GM10266 (cell line): ENCODE measurements at regions not wholly inside any gene's neighbourhood (a gene's known extent, or its start where the extent isn't known, plus 50 kb on each side); places are given as distances from the start of the nearest gene placed in this dataset.

ENCODE experiments used
- DNase-seq: peaks from one replicate; pipeline ENCODE4 v3.0.0; 2012; ENCODE audit errors: extremely low spot score
- CTCF ChIP-seq: IDR thresholded peaks from 2 replicates; pipeline ENCODE4 v1.5.1; 2012; ENCODE audit warnings: mild to moderate bottlenecking, low read depth; ENCODE audit not compliant: control insufficient read depth, insufficient read depth; ENCODE audit errors: missing control alignments

GRCh38 chr7:67422601-67423000 is 426.0 kb downstream of the TYW1 start:
- no peak for DNase-seq
- TF ChIP-seq CTCF, result no peak

GRCh38 chr7:67423065-67423464 is 426.4 kb downstream of the TYW1 start:
- no peak for DNase-seq

GRCh38 chr7:67426654-67427053 is 430.0 kb downstream of the TYW1 start:
- TF ChIP-seq CTCF, result no peak
- DNase-seq, result no peak

More at GRCh38 chr7:67423065-67423464, 426.4 kb downstream of the TYW1 start:
- TF ChIP-seq CTCF, result no peak

- no peak for DNase-seq
- TF ChIP-seq CTCF, result no peak
Measured at GRCh38 chr7:67429735-67430134, 433.1 kb downstream of the TYW1 start.

GRCh38 chr7:67432536-67433234 is 436.1 kb downstream of the TYW1 start:
- DNase-seq, result no peak
- no peak for TF ChIP-seq CTCF

- no peak for DNase-seq
- no peak for TF ChIP-seq CTCF
Measured at GRCh38 chr7:67435894-67436535, 439.4 kb downstream of the TYW1 start.

- no peak for TF ChIP-seq CTCF
- DNase-seq, result no peak
Measured at GRCh38 chr7:67438198-67438882, 441.7 kb downstream of the TYW1 start.
